OCI-LY7 (cell line): ENCODE measurements at regions not wholly inside any gene's neighbourhood (a gene's known extent, or its start where the extent isn't known, plus 50 kb on each side); places are given as distances from the start of the nearest gene placed in this dataset.

Experiments
- BruUV-seq: library from RNA; stranded (reverse); fragments of 400-500 nt; replicated peaks from 2 replicates; lab custom pipeline; 2021; lab: Mats Ljungman, UMichigan
- CTCF ChIA-PET: fragments of 300-600 bp; sonication (Branson Sonifier 250); formaldehyde crosslinking; loops from one replicate; lab custom pipeline; 2022; ENCODE audit warnings: antibody characterized with exemption; ENCODE audit not compliant: unreplicated experiment; lab: Charles Lee
- POLR2A ChIA-PET: fragments of 300-600 bp; sonication (Branson Sonifier 250); formaldehyde crosslinking; loops from one replicate; lab custom pipeline; 2022; ENCODE audit warnings: antibody characterized with exemption; lab: Charles Lee
- DNase-seq: peaks from one replicate; pipeline ENCODE4 v3.0.0-alpha.2; 2015; ENCODE audit warnings: low spot score
- H2AFZ ChIP-seq: fragments of 200-600 bp; sonication (generic), shearing (Covaris generic); 2 replicates; pipeline ENCODE4 v1.6.1; 2014; ENCODE audit warnings: mild to moderate bottlenecking, antibody characterized with exemption, low read length, moderate library complexity
- H3K27ac ChIP-seq: fragments of 200-600 bp; sonication (generic); 2 replicates; pipeline ENCODE4 v1.5.1; 2014; ENCODE audit warnings: mixed run types, low read depth, mild to moderate bottlenecking, moderate library complexity, low read length, inconsistent platforms; ENCODE audit not compliant: poor library complexity, severe bottlenecking
- H3K36me3 ChIP-seq: fragments of 200-600 bp; sonication (generic); 2 replicates; pipeline ENCODE4 v1.6.1; 2014; ENCODE audit warnings: mild to moderate bottlenecking, antibody characterized with exemption, low read length, moderate library complexity, mixed read lengths; ENCODE audit not compliant: insufficient read depth
- H3K4me1 ChIP-seq: fragments of 200-600 bp; sonication (generic); 2 replicates; pipeline ENCODE4 v1.5.1; 2014; ENCODE audit warnings: mild to moderate bottlenecking, low read length; ENCODE audit not compliant: insufficient read depth, poor library complexity, severe bottlenecking
- H3K4me2 ChIP-seq: fragments of 200-600 bp; sonication (generic); 2 replicates; pipeline ENCODE4 v1.6.1; 2014; ENCODE audit warnings: mild to moderate bottlenecking, low read length
- H3K4me3 ChIP-seq: fragments of 200-600 bp; sonication (generic); 2 replicates; pipeline ENCODE4 v1.5.1; 2014; ENCODE audit warnings: mild to moderate bottlenecking, low read depth, low read length; ENCODE audit not compliant: poor library complexity, severe bottlenecking
- H3K79me2 ChIP-seq: fragments of 200-600 bp; sonication (generic); 2 replicates; pipeline ENCODE4 v1.6.1; 2016; ENCODE audit warnings: low read depth, mild to moderate bottlenecking, low read length, moderate library complexity, mixed read lengths; ENCODE audit not compliant: insufficient read depth
- H3K9me2 ChIP-seq: fragments of 200-600 bp; sonication (generic); 2 replicates; pipeline ENCODE4 v1.6.1; 2016; ENCODE audit warnings: mild to moderate bottlenecking, low read length, mixed read lengths; ENCODE audit not compliant: insufficient read depth
- H3K9me3 ChIP-seq: fragments of 200-600 bp; sonication (generic); 2 replicates; pipeline ENCODE4 v1.6.1; 2014; ENCODE audit warnings: mild to moderate bottlenecking, mixed run types, low read length, mixed read lengths
- H4K20me1 ChIP-seq: fragments of 200-600 bp; sonication (generic); 2 replicates; pipeline ENCODE4 v1.6.1; 2014; ENCODE audit warnings: mild to moderate bottlenecking, antibody characterized with exemption, low read length, moderate library complexity, mixed read lengths; ENCODE audit not compliant: insufficient read depth
- EZH2phosphoT487 ChIP-seq: fragments of 200-600 bp; sonication (generic); IDR thresholded peaks from 2 replicates; pipeline ENCODE4 v1.6.1; 2018; ENCODE audit warnings: low read depth, borderline replicate concordance, mild to moderate bottlenecking, mixed run types, antibody characterized with exemption, low read length, moderate library complexity, mixed read lengths
- intact Hi-C: fragments of 100-400 bp; cut with micrococcal nuclease; formaldehyde crosslinking; loops from one replicate; pipeline ENCODE4 v1.10.0; 2022; ENCODE audit not compliant: unreplicated experiment
- TF ChIP-seq, protein P1 (sequence below): fragments of 200-600 bp; sonication (generic); conservative IDR thresholded peaks from 2 replicates; pipeline ENCODE4 v1.5.1; 2014; ENCODE audit warnings: mild to moderate bottlenecking, antibody characterized with exemption, low read length, moderate library complexity, mixed read lengths

DNA sequence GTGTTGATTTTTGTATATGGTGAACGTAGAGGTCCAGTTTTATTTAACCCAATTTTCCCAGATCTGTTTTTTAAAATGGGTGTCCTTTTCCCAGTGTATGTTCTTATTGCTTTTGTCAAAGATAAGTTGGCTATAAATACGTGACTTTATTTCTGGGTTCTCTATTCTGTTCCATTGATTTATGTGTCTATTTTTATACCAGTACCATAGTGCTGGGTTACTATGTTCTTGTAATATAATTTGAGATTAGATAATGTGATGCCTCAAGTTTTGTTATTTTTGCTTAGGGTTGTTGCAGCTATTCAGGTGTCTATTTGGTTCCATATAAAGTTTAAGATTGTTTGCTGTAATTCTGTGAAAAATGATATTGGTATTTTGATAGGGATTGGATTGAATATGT is 749.1 kb upstream of the GRIA3 start:
- Histone ChIP-seq H3K4me2 (no peak overlapping the region), H4K20me1 (no peaks in the 10 kb centered on the region), H3K9me2 (no peaks in the 10 kb centered on the region), H3K4me1 (no peaks in the 10 kb centered on the region), H3K4me3 (no peak overlapping the region), H3K27ac (no peak overlapping the region), H3K36me3 (no peaks in the 10 kb centered on the region), H3K9me3 (no peaks in the 10 kb centered on the region), H2AFZ (no peak overlapping the region), H3K79me2 (no peaks in the 10 kb centered on the region)
- intact Hi-C loops, result no loop called here
- ChIA-PET POLR2A (interaction anchor here (0.7 kb wide), 1 partner anchor 12 kb away, joined by 3 read pairs; no protein-coding TSS in a partner anchor), CTCF (no interaction called here)
- DNase-seq, result no peak
- no TSS peak for BruUV-seq
- TF ChIP-seq, protein P1, sequence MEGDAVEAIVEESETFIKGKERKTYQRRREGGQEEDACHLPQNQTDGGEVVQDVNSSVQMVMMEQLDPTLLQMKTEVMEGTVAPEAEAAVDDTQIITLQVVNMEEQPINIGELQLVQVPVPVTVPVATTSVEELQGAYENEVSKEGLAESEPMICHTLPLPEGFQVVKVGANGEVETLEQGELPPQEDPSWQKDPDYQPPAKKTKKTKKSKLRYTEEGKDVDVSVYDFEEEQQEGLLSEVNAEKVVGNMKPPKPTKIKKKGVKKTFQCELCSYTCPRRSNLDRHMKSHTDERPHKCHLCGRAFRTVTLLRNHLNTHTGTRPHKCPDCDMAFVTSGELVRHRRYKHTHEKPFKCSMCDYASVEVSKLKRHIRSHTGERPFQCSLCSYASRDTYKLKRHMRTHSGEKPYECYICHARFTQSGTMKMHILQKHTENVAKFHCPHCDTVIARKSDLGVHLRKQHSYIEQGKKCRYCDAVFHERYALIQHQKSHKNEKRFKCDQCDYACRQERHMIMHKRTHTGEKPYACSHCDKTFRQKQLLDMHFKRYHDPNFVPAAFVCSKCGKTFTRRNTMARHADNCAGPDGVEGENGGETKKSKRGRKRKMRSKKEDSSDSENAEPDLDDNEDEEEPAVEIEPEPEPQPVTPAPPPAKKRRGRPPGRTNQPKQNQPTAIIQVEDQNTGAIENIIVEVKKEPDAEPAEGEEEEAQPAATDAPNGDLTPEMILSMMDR, result no peak
- TF ChIP-seq EZH2phosphoT487, result no peak

DNA sequence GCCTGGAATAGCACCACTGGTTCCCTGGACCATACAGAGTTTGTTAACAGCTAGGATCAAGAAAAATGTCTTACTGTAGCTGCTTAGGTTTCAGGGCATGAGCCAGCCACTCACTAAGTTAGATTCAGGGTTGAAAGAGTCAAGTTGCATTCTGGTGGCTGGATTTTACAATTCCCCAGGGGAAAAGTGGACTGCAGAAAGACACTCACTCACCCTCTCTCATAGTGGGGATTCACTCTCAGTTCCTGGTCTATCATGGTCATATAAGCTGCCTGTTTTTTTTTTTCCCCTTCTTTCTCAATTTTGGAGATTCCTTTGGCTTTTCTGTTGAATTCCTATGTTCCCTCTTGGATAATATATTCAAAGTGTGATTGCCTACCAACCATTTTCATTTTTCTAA is 744.2 kb upstream of the GRIA3 start:
- no TSS peak for BruUV-seq
- no peaks in the 10 kb centered on the region for H3K9me2 ChIP-seq
- H3K9me3 ChIP-seq, result no peaks in the 10 kb centered on the region
- intact Hi-C loops, result no loop called here
- H4K20me1 ChIP-seq, result no peaks in the 10 kb centered on the region
- DNase-seq, result no peak
- CTCF ChIA-PET, result no interaction called here
- no peaks in the 10 kb centered on the region for H3K79me2 ChIP-seq
- no peak overlapping the region for H3K4me3 ChIP-seq
- H3K27ac ChIP-seq, result no peak overlapping the region
- no peak overlapping the region for H3K4me2 ChIP-seq
- no peaks in the 10 kb centered on the region for H3K36me3 ChIP-seq
- H3K4me1 ChIP-seq, result no peaks in the 10 kb centered on the region
- TF ChIP-seq EZH2phosphoT487, result no peak
- TF ChIP-seq, protein P1, result no peak
- POLR2A ChIA-PET, result no interaction called here
- H2AFZ ChIP-seq, result no peak overlapping the region

DNA sequence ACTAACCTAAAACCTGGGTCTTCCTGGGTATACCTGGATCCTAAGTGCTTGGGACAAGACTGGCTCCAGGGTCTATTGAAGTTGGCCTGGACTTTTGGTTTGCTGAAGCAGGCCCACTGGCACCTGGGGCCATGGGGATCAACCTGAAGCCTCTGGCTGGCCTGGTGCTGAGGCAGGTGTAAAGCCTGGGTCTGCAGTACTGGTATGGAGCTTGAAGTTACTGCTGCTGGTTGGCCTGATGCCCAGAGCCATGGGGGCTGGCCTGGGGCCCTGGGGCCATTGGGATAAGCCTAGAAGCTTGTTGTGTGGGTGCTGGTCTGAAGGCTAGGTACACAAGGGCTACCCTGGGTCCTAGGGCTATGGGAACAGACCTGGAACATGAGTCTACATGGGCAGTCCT is 743.2 kb upstream of the GRIA3 start:
- BruUV-seq, result no TSS peak
- Histone ChIP-seq H3K4me2 (no peak overlapping the region), H3K9me2 (no peaks in the 10 kb centered on the region), H3K4me1 (no peaks in the 10 kb centered on the region), H4K20me1 (no peaks in the 10 kb centered on the region), H3K27ac (no peak overlapping the region), H2AFZ (no peak overlapping the region), H3K36me3 (no peaks in the 10 kb centered on the region), H3K79me2 (no peaks in the 10 kb centered on the region), H3K9me3 (no peaks in the 10 kb centered on the region), H3K4me3 (no peak overlapping the region)
- ChIA-PET CTCF (no interaction called here), POLR2A (no interaction called here)
- no peak for DNase-seq
- intact Hi-C loops, result no loop called here
- TF ChIP-seq EZH2phosphoT487, result no peak
- TF ChIP-seq, protein P1, result no peak
